H1 (cell line): ENCODE measurements at regions not wholly inside any gene's neighbourhood (a gene's known extent, or its start where the extent isn't known, plus 50 kb on each side); places are given as distances from the start of the nearest gene placed in this dataset.

Source experiments
- CTCF ChIA-PET: fragments of 300-600 bp; sonication (Branson Sonifier 250); formaldehyde crosslinking; loops from one replicate; lab custom pipeline; 2021; ENCODE audit not compliant: partially characterized antibody; lab: Charles Lee
- POLR2A ChIA-PET: fragments of 300-600 bp; sonication (Branson Sonifier 250); formaldehyde crosslinking; loops from one replicate; lab custom pipeline; 2021; ENCODE audit warnings: inconsistent platforms; ENCODE audit not compliant: partially characterized antibody; lab: Charles Lee
- DNase-seq, 2 experiments: peaks; one replicate each; pipeline versions ENCODE4 v3.0.0 to v3.0.0-alpha.2; 2010 to 2022; ENCODE audit warnings: low spot score in 2 of 2, low read depth in 1 of 2, mixed read lengths in 1 of 2
- FAIRE-seq: peaks from 2 replicates; lab custom pipeline; 2011; peaks lifted over from hg19 to GRCh38; lab: Jason Lieb, UNC
- H2AFZ ChIP-seq: 2 replicates; pipeline ENCODE4 v1.8.1; 2012; ENCODE audit warnings: low read length, inconsistent platforms
- H2AK5ac ChIP-seq: 2 replicates; pipeline ENCODE4 v1.6.1; 2013; ENCODE audit warnings: low read depth, low read length
- H2BK120ac ChIP-seq: replicated peaks from 2 replicates; pipeline ENCODE3; 2013; ENCODE audit warnings: low read depth, low read length, inconsistent platforms
- H2BK12ac ChIP-seq: 2 replicates; pipeline ENCODE4 v1.6.1; 2013; ENCODE audit warnings: low read depth, low read length
- H2BK15ac ChIP-seq: 2 replicates; pipeline ENCODE4 v1.6.1; 2013; ENCODE audit warnings: low read length
- H2BK20ac ChIP-seq: 2 replicates; pipeline ENCODE4 v1.6.1; 2013; ENCODE audit warnings: low read length
- H2BK5ac ChIP-seq: 2 replicates; pipeline ENCODE4 v1.6.1; 2013; ENCODE audit warnings: low read depth, low read length
- H3K14ac ChIP-seq: 2 replicates; pipeline ENCODE4 v1.6.1; 2013; ENCODE audit warnings: inconsistent platforms; ENCODE audit not compliant: insufficient read length
- H3K18ac ChIP-seq: 2 replicates; pipeline ENCODE4 v1.6.1; 2013; ENCODE audit warnings: low read length; ENCODE audit errors: extremely low read depth
- H3K23ac ChIP-seq: 2 replicates; pipeline ENCODE4 v1.6.1; 2013; ENCODE audit warnings: inconsistent platforms; ENCODE audit not compliant: insufficient read length
- H3K23me2 ChIP-seq: 2 replicates; pipeline ENCODE4 v1.6.1; 2013; ENCODE audit warnings: low read depth, low read length
- H3K27ac ChIP-seq: 2 replicates; pipeline ENCODE4 v1.6.1; 2011; ENCODE audit warnings: low read depth, low read length, inconsistent platforms
- H3K27me3 ChIP-seq, 4 experiments: replicated peaks in 1 of 4; 1 replicate in 1 of 4; 2 replicates in 3 of 4; pipeline versions ENCODE4 v1.6.1 to v1.8.1; 2011 to 2013; ENCODE audit warnings: low read length in 3 of 4, mild to moderate bottlenecking in 3 of 4, inconsistent platforms in 2 of 4, mixed read lengths in 2 of 4, moderate library complexity in 1 of 4; ENCODE audit not compliant: control insufficient read depth in 3 of 4, insufficient read depth in 3 of 4; ENCODE audit errors: extremely low read depth in 1 of 4
- H3K36me3 ChIP-seq, 4 experiments: 2 replicates each; pipeline versions ENCODE4 v1.6.1 to v1.8.1; 2011 to 2013; ENCODE audit warnings: mild to moderate bottlenecking in 4 of 4, low read length in 3 of 4, moderate library complexity in 2 of 4, control low read depth in 1 of 4, inconsistent platforms in 1 of 4; ENCODE audit not compliant: insufficient read depth in 4 of 4, control insufficient read depth in 2 of 4
- H3K4ac ChIP-seq: replicated peaks from 2 replicates; pipeline ENCODE3; 2013; ENCODE audit warnings: low read length, low read depth, mixed read lengths, inconsistent platforms; ENCODE audit not compliant: insufficient read length
- H3K4me1 ChIP-seq, 4 experiments: replicated peaks in 1 of 4; 1 replicate in 1 of 4; 2 replicates in 3 of 4; pipeline versions ENCODE4 v1.6.1 to v1.8.1; 2011 to 2013; ENCODE audit warnings: low read length in 3 of 4, inconsistent platforms in 2 of 4, mixed read lengths in 1 of 4; ENCODE audit not compliant: insufficient read depth in 4 of 4, control insufficient read depth in 3 of 4
- H3K4me2 ChIP-seq, 2 experiments: 2 replicates each; pipeline versions ENCODE4 v1.6.1 to v1.8.1; 2011 to 2013; ENCODE audit warnings: low read depth in 2 of 2, low read length in 2 of 2, control low read depth in 1 of 2, inconsistent platforms in 1 of 2, mild to moderate bottlenecking in 1 of 2; ENCODE audit not compliant: insufficient read depth in 1 of 2
- H3K4me3 ChIP-seq, 4 experiments: fragments of 200-600, 300-600 bp in 1 of 4; sonication (generic), shearing (Covaris generic), sonication (Bioruptor Twin) in 1 of 4; 2 replicates each; pipeline versions ENCODE4 v1.5.1 to v1.8.1; 2011 to 2016; ENCODE audit warnings: low read length in 4 of 4, low read depth in 3 of 4, control low read depth in 2 of 4, inconsistent platforms in 2 of 4, mild to moderate bottlenecking in 2 of 4, mixed read lengths in 1 of 4, moderate library complexity in 1 of 4; ENCODE audit not compliant: insufficient read depth in 2 of 4; ENCODE audit errors: extremely low read depth in 1 of 4
- H3K56ac ChIP-seq: replicated peaks from 2 replicates; pipeline ENCODE3; 2013; ENCODE audit warnings: low read depth, mild to moderate bottlenecking, mixed read lengths, low read length, inconsistent platforms; ENCODE audit not compliant: insufficient read length
- H3K79me1 ChIP-seq: 2 replicates; pipeline ENCODE4 v1.6.1; 2013; ENCODE audit warnings: low read depth, low read length, control low read depth
- H3K79me2 ChIP-seq, 2 experiments: 2 replicates each; pipeline versions ENCODE4 v1.6.1 to v1.8.1; 2012 to 2013; ENCODE audit warnings: low read length in 2 of 2, mild to moderate bottlenecking in 2 of 2, inconsistent platforms in 1 of 2; ENCODE audit not compliant: insufficient read depth in 2 of 2, control insufficient read depth in 1 of 2
- H3K9ac ChIP-seq, 4 experiments: replicated peaks in 1 of 4; 1 replicate in 1 of 4; 2 replicates in 3 of 4; pipeline versions ENCODE4 v1.6.1 to v1.8.1; 2011 to 2013; ENCODE audit warnings: low read depth in 3 of 4, low read length in 3 of 4, control low read depth in 2 of 4, mild to moderate bottlenecking in 2 of 4, moderate library complexity in 2 of 4, inconsistent platforms in 1 of 4; ENCODE audit errors: extremely low read depth in 1 of 4
- H3K9me3 ChIP-seq, 2 experiments: 2 replicates each; pipeline versions ENCODE4 v1.6.1 to v1.8.1; 2012 to 2013; ENCODE audit warnings: mild to moderate bottlenecking in 2 of 2, moderate library complexity in 2 of 2, control low read depth in 1 of 2, inconsistent platforms in 1 of 2, low read depth in 1 of 2, low read length in 1 of 2, mixed read lengths in 1 of 2; ENCODE audit not compliant: insufficient read depth in 2 of 2
- H4K20me1 ChIP-seq, 2 experiments: replicated peaks in 1 of 2; 2 replicates each; pipeline versions ENCODE3 to v1.8.1; 2011 to 2013; ENCODE audit warnings: inconsistent platforms in 2 of 2, low read length in 2 of 2, mild to moderate bottlenecking in 1 of 2; ENCODE audit not compliant: insufficient read depth in 2 of 2, control insufficient read depth in 1 of 2
- H4K5ac ChIP-seq: 2 replicates; pipeline ENCODE4 v1.6.1; 2013; ENCODE audit warnings: low read length, low read depth, mixed read lengths, inconsistent platforms; ENCODE audit not compliant: insufficient read length
- H4K8ac ChIP-seq: 2 replicates; pipeline ENCODE4 v1.8.0; 2013; ENCODE audit warnings: mild to moderate bottlenecking, moderate library complexity, low read length, inconsistent platforms; ENCODE audit not compliant: insufficient read depth; ENCODE audit errors: extremely low read depth
- H4K91ac ChIP-seq: replicated peaks from 2 replicates; pipeline ENCODE3; 2013; ENCODE audit warnings: low read length, mixed read lengths, inconsistent platforms; ENCODE audit not compliant: insufficient read length
- ASH2L ChIP-seq: fragments of 200-600, 300-600 bp; sonication (generic); IDR thresholded peaks from one replicate; pipeline ENCODE4 v1.7.1; 2017; ENCODE audit warnings: low read length
- EGR1 ChIP-seq: IDR thresholded peaks from 2 replicates; pipeline ENCODE4 v1.6.1; 2011; ENCODE audit warnings: low read depth, low read length, borderline replicate concordance
- SUZ12 ChIP-seq: fragments of 200-600 bp; sonication (generic); IDR thresholded peaks from 2 replicates; pipeline ENCODE4 v1.6.1; 2012; ENCODE audit warnings: mild to moderate bottlenecking, inconsistent platforms, low read length, moderate library complexity, mixed read lengths
- ZNF274 ChIP-seq: IDR thresholded peaks from 2 replicates; pipeline ENCODE4 v1.7.0; 2012; ENCODE audit warnings: low read length, borderline replicate concordance; ENCODE audit errors: extremely low read depth

DNA sequence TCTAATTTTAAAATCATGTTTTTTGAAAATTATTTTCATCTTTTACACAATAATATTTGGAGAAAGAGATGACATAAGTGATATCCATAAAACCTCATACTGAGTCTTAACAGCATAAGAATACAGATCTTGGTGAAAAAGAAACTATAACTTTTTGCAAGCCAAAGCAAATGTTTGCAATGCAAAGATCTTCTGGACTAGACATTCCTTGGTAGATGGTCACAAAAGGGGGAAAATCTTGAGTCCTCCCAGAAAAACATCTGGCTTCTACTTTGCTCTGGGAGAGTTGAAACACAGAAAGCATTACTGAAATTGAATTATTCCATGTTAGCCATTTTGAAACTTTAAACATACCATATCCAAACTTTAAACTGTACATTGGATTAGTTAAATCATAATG, 308.2 kb downstream of the ANXA1 start:
- H3K27ac ChIP-seq: no peak overlapping the region

More for the DNA sequence above, 308.2 kb downstream of the ANXA1 start:
- Histone ChIP-seq H3K9ac (no peak overlapping the region), H3K4me1 (no peaks in the 10 kb centered on the region), H4K20me1 (no peaks in the 10 kb centered on the region), H2BK12ac (no peak overlapping the region), H3K79me2 (no peaks in the 10 kb centered on the region), H3K4ac (no peak overlapping the region), H3K9me3 (no peaks in the 10 kb centered on the region), H3K18ac (no peak overlapping the region), H3K4me2 (no peak overlapping the region), H4K5ac (no peak overlapping the region), H2AK5ac (no peak overlapping the region), H2BK5ac (no peak overlapping the region)
- CTCF ChIA-PET: no interaction called here
- no peak for DNase-seq
- TF ChIP-seq SUZ12: no peak
- TF ChIP-seq ASH2L: no peak
- no peak for TF ChIP-seq EGR1
- TF ChIP-seq ZNF274: no peak
- TF ChIP-seq, all 59 proteins: peak for 0
- H2BK20ac ChIP-seq: no peak overlapping the region
- no peak overlapping the region for H3K56ac ChIP-seq
- H3K79me1 ChIP-seq: no peaks in the 10 kb centered on the region
- H3K27me3 ChIP-seq: no peaks in the 10 kb centered on the region
- no peak overlapping the region for H2AFZ ChIP-seq
- H3K4me3 ChIP-seq: no peak overlapping the region
- no peaks in the 10 kb centered on the region for H3K36me3 ChIP-seq
- POLR2A ChIA-PET: no interaction called here
- no peak overlapping the region for H2BK15ac ChIP-seq
- H2BK120ac ChIP-seq: no peak overlapping the region
- H3K23me2 ChIP-seq: no peaks in the 10 kb centered on the region
- no peak overlapping the region for H3K23ac ChIP-seq
- H3K14ac ChIP-seq: no peak overlapping the region
- no peak overlapping the region for H4K8ac ChIP-seq
- H4K91ac ChIP-seq: no peak overlapping the region
- FAIRE-seq: no peak
